ENCODE measurements at regions not wholly inside any gene's neighbourhood (a gene's known extent, or its start where the extent isn't known, plus 50 kb on each side); places are given as distances from the start of the nearest gene placed in this dataset.

GRCh38 chr13:39804332-39805210 is 149.1 kb downstream of the COG6 start:
- DNase-seq = no peak
- intact Hi-C loops (cut with micrococcal nuclease) = no loop called here
- H3K4me2 ChIP-seq (replicated peaks; ENCODE audit: extremely low read depth, low read length, poor library complexity, severe bottlenecking) = no peak overlapping the region
- no peak overlapping the region for H3K9ac ChIP-seq (ENCODE audit: insufficient read depth, low read length, poor library complexity, severe bottlenecking)
- peaks cover 0 to 4% of the 10 kb centered on the region in 2 donors for H3K4me1 ChIP-seq (ENCODE audit: control insufficient read depth in 1 of 2, insufficient read depth in 2 of 2, low read length in 2 of 2)
- H3K27ac Mint-ChIP-seq = peak overlapping the region in 2 of 7 donors; percentile 7 to 26
- H4K20me1 ChIP-seq (ENCODE audit: insufficient read depth, low read length) = no peaks in the 10 kb centered on the region
- H3K9me3 Mint-ChIP-seq = peaks cover 0 to 15% (median 9%) of the 10 kb centered on the region in 7 donors
- no peaks in the 10 kb centered on the region for H3K79me2 ChIP-seq (ENCODE audit: insufficient read depth, low read length)
- no peaks in the 10 kb centered on the region for H3K27me3 ChIP-seq (ENCODE audit: control insufficient read depth in 2 of 2, insufficient read depth in 2 of 2, low read length in 2 of 2)
- no peak for TF ChIP-seq CTCF (IDR thresholded peaks at IDR 0.05)
- no peak overlapping the region for H3K27ac ChIP-seq (ENCODE audit: low read depth in 1 of 2, low read length in 2 of 2)
- no peak overlapping the region for H3K4me3 Mint-ChIP-seq
- H2AFZ ChIP-seq (ENCODE audit: insufficient read depth, low read depth, low read length, poor library complexity, severe bottlenecking) = no peak overlapping the region
- H3K4me3 ChIP-seq (replicated peaks in 1 of 3; ENCODE audit: low read depth in 2 of 3, low read length in 3 of 3) = no peak overlapping the region
- no CpG with 5 or more reads among the region's 5 CpGs for WGBS (ENCODE audit: insufficient coverage)
- H3K27me3 Mint-ChIP-seq (ENCODE audit: low read depth in 3 of 3) = no peaks in the 10 kb centered on the region
- H3K36me3 Mint-ChIP-seq = no peaks in the 10 kb centered on the region
- H3K9me3 ChIP-seq (replicated peaks in 1 of 2; ENCODE audit: control insufficient read depth in 1 of 2, insufficient read depth in 1 of 2, low read length in 2 of 2) = peaks cover 0 to 7% of the 10 kb centered on the region in 2 donors
- peaks cover 14% of the 10 kb centered on the region for H3K4me1 Mint-ChIP-seq
- H3K36me3 ChIP-seq (replicated peaks in 1 of 2; ENCODE audit: control insufficient read depth in 1 of 2, insufficient read depth in 2 of 2, low read length in 2 of 2) = no peaks in the 10 kb centered on the region

- Histone ChIP-seq H3K9ac (ENCODE audit: insufficient read depth, low read length, poor library complexity, severe bottlenecking) (no peak overlapping the region), H3K27ac (ENCODE audit: low read depth in 1 of 2, low read length in 2 of 2) (no peak overlapping the region), H3K79me2 (ENCODE audit: insufficient read depth, low read length) (no peaks in the 10 kb centered on the region), H3K36me3 (replicated peaks in 1 of 2; ENCODE audit: control insufficient read depth in 1 of 2, insufficient read depth in 2 of 2, low read length in 2 of 2) (no peaks in the 10 kb centered on the region), H3K27me3 (ENCODE audit: control insufficient read depth in 2 of 2, insufficient read depth in 2 of 2, low read length in 2 of 2) (no peaks in the 10 kb centered on the region), H3K4me1 (ENCODE audit: control insufficient read depth in 1 of 2, insufficient read depth in 2 of 2, low read length in 2 of 2) (peaks cover 15 to 16% of the 10 kb centered on the region in 2 donors), H3K4me2 (replicated peaks; ENCODE audit: extremely low read depth, low read length, poor library complexity, severe bottlenecking) (no peak overlapping the region), H4K20me1 (ENCODE audit: insufficient read depth, low read length) (no peaks in the 10 kb centered on the region), H2AFZ (ENCODE audit: insufficient read depth, low read depth, low read length, poor library complexity, severe bottlenecking) (no peak overlapping the region), H3K9me3 (replicated peaks in 1 of 2; ENCODE audit: control insufficient read depth in 1 of 2, insufficient read depth in 1 of 2, low read length in 2 of 2) (no peaks in the 10 kb centered on the region), H3K4me3 (replicated peaks in 1 of 3; ENCODE audit: low read depth in 2 of 3, low read length in 3 of 3) (no peak overlapping the region)
- no peak for DNase-seq
- Mint-ChIP-seq H3K27me3 (ENCODE audit: low read depth in 3 of 3) (peaks cover 0 to 3% (median 0%) of the 10 kb centered on the region in 3 donors), H3K27ac (no peak overlapping the region), H3K4me1 (peaks cover 11% of the 10 kb centered on the region), H3K36me3 (no peaks in the 10 kb centered on the region), H3K9me3 (peaks cover 0 to 6% (median 0%) of the 10 kb centered on the region in 7 donors), H3K4me3 (no peak overlapping the region)
- 100% methylated on average over 1 of the region's 1 CpG for WGBS (ENCODE audit: insufficient coverage)
- intact Hi-C loops (cut with micrococcal nuclease) = no loop called here
- TF ChIP-seq CTCF (IDR thresholded peaks at IDR 0.05) = no peak
Measured at GRCh38 chr13:39809466-39809865, 154.0 kb downstream of the COG6 start.
